Activated effector memory CD4-positive, alpha-beta T cell treated with anti-CD3 and anti-CD28 coated beads, Interleukin-2, amount 50 U/mL, for 16 hours (primary cell): ENCODE measurements at regions not wholly inside any gene's neighbourhood (a gene's known extent, or its start where the extent isn't known, plus 50 kb on each side); places are given as distances from the start of the nearest gene placed in this dataset.

ENCODE experiments used
- DNase-seq: peaks from one replicate; pipeline ENCODE4 v3.0.0-alpha.2; 2020

DNA sequence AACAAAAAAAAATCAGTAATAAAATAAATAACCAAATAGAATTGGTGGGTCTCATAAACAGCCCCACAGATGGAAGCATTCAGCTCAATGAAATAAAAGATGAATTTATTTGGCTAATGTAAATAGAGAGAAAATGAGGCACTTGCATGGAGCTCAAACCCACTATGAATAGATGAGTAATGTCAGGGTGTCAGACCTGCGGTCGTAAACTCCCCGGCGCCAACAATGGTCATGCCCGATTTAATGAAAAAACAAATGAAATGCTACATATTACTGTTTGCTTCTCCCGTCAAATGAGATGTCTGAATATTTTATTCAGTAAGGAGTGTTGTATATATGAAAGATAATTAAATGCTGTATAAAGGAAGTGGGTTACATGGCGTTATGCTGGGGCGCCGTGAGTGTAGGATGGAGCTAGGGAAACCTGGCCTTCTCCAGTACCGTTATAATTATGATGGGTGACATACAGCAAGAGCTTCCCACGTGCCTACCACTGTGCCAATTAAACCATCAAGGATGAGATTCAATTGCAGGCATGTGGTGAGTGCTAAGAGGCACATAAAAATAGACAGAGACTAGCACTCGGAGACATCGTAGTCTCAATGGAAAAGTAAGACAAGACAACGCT is 648.1 kb downstream of the BCL11B start:
- DNase-seq: no peak

DNA sequence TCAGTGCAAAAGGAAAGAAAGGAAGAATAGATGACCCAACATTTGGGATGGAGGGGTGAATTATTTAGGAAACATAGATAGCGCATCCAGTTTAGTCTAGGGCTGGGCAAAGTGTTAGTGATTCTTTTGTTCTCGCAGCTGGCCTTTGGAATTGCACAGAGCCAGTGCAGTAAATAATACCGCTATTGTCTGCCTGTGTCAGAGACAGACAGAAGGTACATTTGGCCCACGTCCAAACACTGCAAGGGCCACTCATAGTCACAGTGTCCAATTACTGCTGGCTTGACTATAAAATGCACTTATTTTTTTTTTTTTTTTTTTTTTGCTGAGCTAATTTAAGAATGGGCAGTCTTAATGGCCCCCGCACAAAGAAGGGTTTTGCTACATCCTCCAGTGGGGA is 638.6 kb downstream of the BCL11B start:
- DNase-seq: no peak

DNA sequence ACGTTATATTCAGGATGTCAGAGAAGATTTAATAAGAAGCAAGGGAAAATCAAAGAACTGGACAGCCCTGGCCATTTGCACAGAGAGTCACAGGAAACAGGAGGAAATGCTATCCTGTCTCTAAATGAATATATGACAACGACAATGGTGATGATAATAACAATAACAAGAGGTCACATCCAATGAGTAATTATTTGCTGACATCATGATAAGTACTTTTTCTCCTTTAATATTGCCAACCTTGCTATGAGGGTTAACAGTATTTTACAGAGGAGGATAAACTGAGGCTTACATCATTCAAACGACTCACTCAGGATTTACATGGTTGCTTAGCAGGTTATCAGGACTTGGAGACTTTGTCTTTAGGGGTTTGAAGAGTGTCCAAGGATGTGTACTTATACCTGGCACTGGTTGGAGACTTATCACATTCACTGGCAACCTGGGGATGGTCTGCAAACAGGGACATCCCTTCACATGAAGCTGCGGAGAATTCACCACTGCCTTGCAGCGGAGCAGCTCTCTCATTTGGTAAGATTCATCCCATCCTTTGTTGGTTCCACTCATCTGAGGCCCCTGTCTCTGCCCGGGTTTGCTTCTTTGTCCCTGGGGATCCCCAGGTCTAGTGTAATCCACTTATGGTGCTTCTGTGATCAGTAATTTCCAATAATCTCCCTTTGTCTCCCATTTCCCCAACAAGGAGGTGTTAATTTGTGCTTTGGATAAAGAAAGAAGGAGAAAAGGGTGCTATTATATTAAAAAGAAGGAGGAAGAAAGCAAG is 637.8 kb downstream of the BCL11B start:
- no peak for DNase-seq

DNA sequence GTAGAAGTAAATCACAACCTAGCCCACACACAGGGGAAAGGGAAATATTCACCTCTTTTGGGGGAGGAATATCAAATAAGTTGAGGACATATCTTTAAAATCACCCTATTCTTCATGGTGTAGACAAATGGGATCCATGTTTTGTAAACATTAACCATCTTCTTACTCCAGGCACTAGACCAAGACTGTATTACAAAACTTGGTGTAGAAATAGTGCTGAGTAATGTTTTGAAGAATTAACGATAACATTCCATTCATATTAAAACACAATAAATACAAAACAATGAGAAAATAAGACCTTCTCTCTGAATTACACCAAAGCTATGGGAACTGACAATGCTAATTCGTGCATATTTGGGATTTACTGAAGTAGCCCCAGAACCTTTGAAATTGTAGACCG is 633.6 kb downstream of the BCL11B start:
- no peak for DNase-seq

DNA sequence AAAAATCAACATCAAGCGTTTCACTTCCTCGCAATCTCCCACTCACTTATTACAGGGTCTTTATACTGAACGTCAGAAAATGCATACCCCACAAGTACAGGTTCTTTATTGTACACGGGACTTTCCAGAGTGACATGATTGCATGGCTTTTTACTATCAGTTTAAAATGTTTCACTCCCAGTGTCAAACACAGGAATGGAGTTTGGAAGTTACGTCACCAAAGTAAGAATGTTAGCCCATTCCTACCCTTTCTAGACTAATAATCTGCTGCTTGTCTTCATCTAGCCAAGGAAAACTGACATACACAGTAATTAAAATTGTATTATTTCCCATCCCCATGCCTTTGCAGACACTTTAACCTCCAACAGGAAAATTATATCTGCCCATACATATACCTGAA is 624.2 kb downstream of the BCL11B start:
- DNase-seq: no peak

DNA sequence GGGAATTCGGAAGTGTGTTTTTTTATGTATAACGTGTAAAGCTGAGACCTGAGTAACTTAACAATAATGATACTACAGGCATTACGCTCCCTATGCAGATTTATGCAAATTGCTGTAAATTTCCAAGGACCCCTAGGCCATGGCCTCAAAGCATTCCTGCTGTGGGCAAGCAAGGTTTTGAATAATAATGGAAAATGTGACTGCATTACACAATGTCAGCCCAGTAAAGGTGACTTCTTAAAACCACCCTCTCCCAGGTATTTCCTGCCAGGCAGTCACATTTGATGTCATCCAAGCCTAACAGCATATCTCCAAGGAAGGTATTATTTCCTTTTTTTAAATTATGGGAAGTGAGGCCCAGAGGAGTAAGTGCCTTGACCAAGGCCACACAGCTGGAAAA is 621.0 kb downstream of the BCL11B start:
- DNase-seq: no peak

DNA sequence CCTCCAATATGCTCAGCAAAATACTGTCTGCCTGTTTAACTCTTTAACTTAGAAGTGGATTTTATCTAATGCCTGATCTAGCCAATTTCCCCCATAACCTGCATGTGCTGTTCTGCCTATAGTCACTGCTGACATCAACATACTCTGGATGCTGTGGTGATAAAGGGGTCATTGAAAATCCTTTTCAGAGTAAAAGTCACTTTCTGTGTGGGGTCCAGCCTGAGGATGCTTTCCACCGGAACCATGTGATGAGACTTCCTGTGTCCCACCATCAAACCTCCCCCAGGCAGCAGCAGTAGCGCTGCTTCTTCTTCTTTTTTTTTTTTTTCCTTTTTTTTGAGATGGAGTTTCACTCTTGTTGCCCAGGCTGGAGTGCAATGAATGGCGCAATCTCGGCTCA is 607.0 kb downstream of the BCL11B start:
- no peak for DNase-seq

DNA sequence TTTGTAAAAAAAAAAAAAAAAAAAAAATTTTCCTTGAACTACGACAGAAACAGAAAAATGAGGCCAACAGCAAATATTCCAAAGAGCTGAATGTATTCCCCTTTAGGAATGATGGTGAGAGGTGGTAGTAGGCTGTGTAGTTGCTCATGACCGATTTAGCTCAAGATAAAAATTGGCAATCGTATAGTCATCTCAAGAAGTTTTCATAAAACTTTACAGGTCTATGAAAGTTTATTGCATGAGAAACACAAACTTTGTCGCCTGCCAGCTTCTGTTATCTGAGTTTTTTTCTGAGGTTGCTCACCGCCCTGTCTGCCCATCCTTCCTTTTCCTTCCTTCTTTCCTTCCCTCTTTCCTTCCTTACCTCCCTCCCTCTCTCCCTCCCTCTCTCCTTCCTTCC is 605.5 kb downstream of the BCL11B start:
- DNase-seq: no peak

DNA sequence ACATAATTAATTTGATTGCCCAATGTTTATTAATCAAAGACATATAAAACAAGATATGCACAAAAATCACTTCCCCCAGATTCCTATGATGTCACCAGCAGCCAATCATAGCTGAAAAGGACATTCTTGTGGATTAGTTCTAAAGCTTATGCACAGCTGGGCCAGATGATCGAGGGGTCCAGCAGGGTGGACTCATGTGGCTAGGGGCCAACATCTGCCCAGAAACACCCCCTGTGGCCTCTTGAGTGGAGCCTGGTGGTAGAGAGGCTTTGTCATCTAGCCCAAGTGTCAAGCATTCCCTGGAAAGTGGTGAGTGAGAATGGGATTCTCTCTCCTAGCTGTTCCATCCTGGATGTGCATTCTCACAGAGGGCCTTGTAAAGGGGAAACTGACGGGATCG is 590.0 kb downstream of the BCL11B start:
- no peak for DNase-seq

DNA sequence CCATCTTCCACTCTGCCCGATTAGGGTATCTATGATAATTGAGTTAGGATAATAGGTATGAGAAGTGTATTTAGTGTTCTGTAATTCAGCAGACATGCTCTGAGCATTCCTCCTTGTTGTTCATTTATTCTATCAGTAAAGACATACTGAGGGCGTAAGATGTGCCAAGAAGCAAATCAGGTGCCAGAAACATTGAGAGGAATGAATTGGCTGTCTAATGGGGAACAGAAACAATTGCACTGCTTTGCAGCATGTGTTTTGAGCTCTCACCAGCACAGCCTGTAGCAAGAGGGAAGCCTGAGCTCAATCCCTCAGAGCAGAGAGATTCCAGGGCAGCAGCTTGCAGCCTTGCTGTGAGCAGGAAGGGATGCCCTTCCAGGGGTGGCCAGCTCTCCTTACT is 589.3 kb downstream of the BCL11B start:
- DNase-seq: no peak

DNA sequence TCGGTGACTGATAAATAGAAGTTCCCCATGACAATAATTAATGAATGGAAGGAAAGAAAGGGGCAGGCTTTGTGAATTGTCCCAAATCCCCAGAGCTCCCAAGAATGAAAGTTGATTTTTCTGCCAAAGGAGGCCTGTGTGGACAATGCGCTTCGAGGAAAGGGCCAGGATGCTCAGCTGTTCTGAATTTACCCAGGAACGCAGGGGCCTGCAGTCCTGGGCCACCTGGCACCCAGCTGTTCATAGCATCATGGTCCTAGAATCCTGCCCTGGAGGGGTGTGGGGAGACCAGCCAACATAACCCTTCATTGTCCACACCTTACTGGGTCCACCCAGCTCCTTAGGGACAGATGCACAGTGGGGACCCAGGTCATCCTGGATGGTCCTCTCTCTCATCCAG is 587.5 kb downstream of the BCL11B start:
- DNase-seq: no peak

DNA sequence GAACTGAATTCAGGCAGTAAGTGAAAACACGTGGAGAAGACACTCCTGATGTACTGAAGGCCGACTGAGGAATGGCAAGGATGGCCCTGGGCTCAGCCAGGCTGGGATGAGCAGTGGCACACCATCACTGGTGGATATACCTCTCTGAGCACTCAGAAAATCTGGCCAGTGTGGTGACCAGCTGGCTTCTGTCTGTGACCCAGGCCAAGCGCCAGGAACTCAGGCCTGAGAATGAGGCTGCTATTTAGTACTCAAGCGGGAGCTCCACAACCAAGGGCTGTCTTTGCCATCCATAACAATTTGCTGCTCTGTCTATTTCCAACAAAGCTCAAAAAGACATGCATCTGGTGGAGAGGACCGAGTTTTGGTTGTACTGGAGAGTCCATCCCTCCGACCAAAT is 586.3 kb downstream of the BCL11B start:
- no peak for DNase-seq

DNA sequence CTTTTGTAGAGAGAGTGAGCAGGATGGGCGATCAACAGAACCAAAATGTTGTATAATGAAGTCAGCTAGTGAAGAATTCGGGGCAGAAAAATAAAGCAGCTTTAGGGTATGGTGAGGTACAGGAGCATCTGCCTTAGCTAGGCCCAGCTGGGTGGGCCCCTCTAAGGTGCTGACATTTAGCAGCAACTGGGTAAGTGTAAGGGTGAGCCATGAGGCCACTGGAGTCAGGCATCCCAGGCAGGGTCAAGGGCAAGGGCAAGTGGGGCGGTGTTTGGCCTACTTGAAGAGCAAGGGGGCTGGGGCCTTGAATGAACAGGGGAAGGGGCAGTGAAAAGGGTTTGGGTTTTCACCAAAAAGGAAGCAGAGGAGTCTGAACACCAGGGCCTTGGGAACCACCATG is 583.6 kb downstream of the BCL11B start:
- no peak for DNase-seq

DNA sequence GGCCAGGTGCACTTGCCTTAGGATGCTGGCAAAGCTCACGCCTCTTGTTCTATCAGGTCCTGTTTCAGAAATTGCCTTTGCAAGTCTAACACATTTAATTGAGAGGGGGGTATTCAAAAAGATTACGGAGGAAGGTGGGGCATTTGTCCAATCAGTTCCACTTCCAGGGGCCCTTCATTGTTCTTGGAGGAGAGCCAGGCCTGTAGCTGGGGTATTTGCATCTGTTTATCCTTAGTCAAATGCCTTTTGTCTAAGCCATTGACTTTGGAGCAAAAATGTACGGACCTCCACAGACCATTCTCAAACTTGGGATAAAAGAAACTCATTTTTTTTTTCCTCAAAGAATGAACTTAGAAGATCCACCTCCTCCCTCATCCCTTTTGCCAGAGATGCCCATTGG is 582.0 kb downstream of the BCL11B start:
- no peak for DNase-seq

DNA sequence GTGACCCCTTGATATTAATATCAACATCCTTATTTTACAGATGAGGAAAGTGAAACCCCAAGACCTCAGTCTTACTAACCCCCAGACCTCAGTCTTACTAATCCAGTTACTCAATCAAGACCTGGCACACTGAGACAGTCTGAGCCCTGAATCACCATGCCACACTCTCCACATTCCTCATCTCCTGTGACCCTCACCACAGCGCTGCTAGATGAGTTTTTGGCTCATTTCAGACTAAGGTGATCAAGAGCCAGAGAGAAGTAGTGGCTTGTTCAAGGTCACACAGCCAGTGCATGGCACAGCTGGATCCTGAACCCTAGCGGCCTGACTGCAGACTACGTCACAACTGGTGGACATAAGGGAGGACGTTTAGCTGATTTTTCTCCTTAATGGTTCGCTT is 579.2 kb downstream of the BCL11B start:
- DNase-seq: no peak

DNA sequence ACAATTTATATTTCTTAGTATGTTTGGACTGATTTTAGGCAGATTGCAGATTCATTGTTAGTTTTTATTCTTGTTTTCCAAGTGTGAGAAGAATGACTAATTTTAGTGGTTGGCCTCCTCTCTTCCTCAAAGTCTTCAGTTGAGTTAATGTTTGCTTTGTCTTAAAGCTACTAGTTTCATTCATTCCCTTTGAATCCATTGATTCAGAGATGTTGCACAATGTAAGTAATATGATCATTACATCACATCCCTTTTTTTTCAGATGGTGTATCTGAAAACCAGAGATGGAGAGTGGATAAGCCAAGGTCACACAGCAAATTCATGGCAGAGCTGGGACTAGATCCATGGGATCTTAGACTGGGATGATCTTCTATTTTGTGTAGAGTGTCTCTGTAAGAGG is 577.5 kb downstream of the BCL11B start:
- no peak for DNase-seq

DNA sequence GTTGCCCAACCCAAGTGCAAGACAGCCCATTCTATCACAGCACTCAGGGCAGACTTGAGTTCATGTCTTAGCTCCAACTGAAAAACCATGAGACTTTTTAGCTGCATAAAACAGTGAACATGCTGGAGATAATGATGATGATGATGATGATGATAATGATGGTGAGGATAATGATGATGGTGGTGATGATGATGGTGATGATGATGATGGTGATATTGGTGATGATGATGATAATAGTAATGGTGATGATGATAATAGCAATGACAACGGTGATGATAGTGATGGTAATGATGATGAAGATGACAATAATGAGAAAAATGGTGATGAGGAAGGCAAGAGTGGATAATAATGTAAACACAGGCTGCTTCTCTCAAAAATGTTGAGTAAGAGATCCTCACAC is 576.2 kb downstream of the BCL11B start:
- no peak for DNase-seq

DNA sequence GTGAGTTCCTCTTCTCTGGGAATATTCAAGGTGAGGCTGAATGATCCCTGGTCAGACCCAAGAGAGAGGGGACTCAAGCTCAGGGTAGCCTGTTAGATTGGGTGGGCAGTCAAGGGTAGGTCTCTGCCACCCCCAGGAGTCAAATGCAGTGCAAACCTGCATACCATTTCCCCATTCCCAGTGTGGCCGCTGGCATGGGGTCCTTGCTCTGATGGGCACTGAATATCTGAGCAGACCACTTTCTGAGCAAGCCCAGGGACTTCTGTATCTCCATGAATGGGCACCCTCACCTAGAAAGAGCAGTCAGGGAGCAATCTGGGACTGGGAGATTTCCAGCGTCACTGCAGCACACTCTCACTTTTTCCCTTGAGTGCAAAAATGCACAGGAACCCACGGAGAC is 573.7 kb downstream of the BCL11B start:
- no peak for DNase-seq

DNA sequence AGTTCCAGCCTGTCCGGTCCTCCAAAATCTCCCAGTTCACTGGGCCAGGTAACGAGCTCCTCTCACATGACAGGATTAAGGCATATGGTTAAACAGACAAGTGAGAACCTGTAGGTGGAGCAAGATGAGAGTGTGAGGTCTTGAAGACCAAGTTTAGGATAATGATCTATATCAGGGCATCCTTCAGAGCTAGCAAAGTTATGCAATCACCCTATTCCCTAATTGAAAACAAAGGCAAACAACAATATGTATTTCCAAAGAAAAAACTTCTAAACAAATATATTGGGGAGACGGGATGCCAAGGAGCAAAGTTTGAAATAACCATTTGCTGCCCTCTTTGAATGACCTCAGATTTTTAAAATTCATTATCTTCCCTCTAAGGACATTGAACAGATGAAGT is 571.2 kb downstream of the BCL11B start:
- DNase-seq: no peak

DNA sequence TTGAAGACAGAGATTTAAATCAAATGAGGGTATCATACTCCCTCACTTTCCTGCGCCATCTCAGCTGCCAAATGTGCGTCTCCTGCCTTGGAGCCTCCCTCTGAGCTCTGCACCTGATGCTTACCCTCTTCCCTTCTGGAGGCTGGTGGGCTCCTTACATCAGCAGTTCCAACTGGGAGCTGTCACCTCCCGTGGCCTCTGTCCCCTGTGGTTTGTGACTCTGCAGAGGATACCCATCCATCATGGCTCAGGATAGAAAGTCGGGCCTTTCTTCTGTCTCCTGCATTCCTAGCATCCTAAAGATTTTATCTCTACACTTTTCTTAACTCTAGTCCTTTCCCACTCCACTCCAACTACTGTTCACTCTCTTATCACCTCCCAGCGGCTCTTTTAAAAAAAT is 570.6 kb downstream of the BCL11B start:
- no peak for DNase-seq

DNA sequence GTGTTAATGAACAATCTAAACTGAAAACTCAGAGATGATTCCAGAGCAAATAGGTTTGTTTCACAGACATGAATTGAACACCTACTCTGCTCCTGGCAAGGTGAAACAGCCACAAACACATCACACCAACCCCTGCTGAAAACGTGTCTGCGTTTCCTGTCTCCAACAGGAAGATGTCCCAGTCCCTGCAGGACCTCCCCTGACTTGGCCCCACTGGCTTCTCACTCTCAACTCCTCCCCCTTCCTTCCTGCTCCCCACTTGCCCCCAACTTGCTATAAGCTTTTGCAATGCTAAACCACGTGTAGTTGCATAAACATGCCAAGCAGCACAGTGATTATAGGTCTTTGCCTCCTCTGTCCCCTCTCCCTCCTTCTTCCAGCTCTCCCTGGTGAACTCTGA is 567.6 kb downstream of the BCL11B start:
- no peak for DNase-seq

DNA sequence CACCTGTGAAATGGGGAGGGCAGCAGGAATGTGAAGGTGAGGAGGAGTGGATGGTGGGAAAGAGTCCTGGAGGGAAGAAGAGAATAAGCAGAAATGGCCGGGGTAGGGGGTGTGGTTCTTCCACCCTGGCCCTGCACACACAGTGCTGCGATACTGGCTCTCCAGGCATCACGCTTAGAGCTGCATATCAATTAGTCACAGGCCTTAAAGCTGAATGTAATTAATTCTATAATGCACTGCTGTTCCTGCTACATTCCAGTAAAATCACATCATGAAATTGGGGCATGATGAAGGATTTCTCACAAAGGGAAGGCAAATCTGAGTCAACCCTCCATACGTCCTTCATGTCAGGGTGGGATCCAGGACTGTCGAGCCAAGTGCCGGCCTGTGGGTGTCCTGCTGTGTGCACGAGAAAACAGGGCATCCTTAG is 566.1 kb downstream of the BCL11B start:
- no peak for DNase-seq

DNA sequence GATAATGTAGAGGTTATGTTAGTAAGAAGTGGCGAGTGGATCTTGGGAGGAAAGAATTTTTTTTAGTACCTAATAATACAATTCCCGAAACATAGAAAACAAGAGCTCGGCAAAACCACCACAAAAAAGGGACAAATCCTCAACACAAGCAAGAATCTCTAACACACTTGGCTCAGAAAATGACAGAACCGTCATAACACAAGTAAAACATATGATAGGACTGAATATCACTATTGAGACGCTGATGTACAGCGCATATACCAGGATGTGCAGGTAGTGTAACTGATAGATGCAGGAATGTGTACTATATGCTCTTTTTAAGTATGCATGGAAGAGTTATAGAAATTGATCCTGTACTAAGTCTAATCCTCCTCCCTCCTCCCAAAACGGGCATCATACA is 564.5 kb downstream of the BCL11B start:
- DNase-seq: no peak

DNA sequence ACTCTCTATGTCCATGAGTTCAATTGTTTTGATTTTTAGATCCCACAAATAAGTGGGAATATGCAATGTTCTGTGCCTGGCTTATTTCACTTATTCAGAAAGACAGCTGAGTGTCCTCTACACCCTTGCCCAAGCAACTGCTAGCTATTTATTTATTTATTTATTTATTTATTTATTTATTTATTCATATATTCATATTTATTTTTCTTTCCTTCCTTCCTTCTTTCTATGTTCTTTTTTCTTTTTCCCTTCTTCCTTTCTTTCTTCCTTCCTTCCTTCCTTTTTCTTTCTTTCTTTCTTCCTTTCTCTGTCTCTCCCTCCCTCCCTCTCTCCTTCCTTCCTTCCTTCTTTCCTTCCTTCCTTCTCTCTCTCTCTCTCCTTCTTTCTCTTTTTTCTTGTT is 563.4 kb downstream of the BCL11B start:
- DNase-seq: no peak

DNA sequence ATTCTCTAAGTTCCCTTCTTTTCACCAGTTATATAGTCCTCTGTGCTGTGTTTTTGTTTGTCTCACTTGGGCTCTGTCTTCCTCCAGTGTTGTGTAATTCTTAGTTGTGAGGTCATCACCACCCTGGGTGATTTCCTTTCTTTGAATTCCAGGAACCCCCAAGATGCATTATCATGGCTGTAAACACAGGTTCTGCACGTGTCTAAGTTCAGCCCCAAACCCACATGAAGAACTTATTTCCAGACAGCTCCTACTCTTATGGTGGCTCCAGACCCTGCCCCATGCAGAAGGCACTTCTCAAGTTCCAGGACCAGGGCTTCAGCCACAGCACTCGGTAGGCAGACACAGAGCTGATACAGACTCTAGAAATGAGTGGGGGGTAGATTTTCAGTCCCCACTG is 560.5 kb downstream of the BCL11B start:
- DNase-seq: no peak
